ENCODE measurements at regions not wholly inside any gene's neighbourhood (a gene's known extent, or its start where the extent isn't known, plus 50 kb on each side); places are given as distances from the start of the nearest gene placed in this dataset.

GRCh38 chr3:137097386-137097785 is 139.6 kb downstream of the IL20RB start:
- no peak for DNase-seq
- H3K9me3 ChIP-seq (ENCODE audit: severe bottlenecking), result no peaks in the 10 kb centered on the region
- no peaks in the 10 kb centered on the region for H3K27me3 ChIP-seq (ENCODE audit: insufficient read depth, low read depth, severe bottlenecking)
- no peak for TF ChIP-seq CTCF (IDR thresholded peaks at IDR 0.05; ENCODE audit: low read depth, low read length)
- no peak overlapping the region for H3K4me3 ChIP-seq (ENCODE audit: low read depth, low read length)
- H3K27ac ChIP-seq, result no peak overlapping the region
- H3K36me3 ChIP-seq, result no peaks in the 10 kb centered on the region

- Histone ChIP-seq H3K36me3 (no peaks in the 10 kb centered on the region), H3K4me3 (ENCODE audit: low read depth, low read length) (no peak overlapping the region), H3K27ac (no peak overlapping the region), H3K27me3 (ENCODE audit: insufficient read depth, low read depth, severe bottlenecking) (no peaks in the 10 kb centered on the region), H3K9me3 (ENCODE audit: severe bottlenecking) (no peaks in the 10 kb centered on the region)
- TF ChIP-seq CTCF (IDR thresholded peaks at IDR 0.05; ENCODE audit: low read depth, low read length), result no peak
- no peak for DNase-seq
Measured at GRCh38 chr3:137097852-137098251, 140.1 kb downstream of the IL20RB start.

GRCh38 chr3:137099364-137100219 is 141.8 kb downstream of the IL20RB start:
- Histone ChIP-seq H3K9me3 (ENCODE audit: severe bottlenecking) (no peaks in the 10 kb centered on the region), H3K27ac (no peak overlapping the region), H3K36me3 (no peaks in the 10 kb centered on the region), H3K27me3 (ENCODE audit: insufficient read depth, low read depth, severe bottlenecking) (no peaks in the 10 kb centered on the region), H3K4me3 (ENCODE audit: low read depth, low read length) (no peak overlapping the region)
- TF ChIP-seq CTCF (IDR thresholded peaks at IDR 0.05; ENCODE audit: low read depth, low read length), result no peak
- no peak for DNase-seq

DNA sequence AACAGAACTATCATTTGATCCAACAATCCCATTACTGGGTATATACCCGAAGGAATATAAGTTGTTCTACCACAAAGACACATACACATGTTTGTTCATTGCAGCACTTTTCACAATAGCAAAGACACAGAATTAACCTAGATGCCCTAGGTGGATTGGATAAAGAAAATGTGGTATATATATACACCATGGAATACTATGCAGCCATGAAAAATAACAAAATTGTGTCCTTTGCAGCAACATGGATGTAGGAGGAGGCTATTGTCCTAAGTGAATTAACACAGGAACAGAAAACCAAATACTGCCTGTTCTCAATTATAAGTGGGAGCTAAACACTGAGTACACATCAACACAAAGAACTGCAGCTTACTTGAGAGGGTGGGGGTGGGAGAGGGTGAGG is 142.5 kb downstream of the IL20RB start:
- H3K27me3 ChIP-seq (ENCODE audit: insufficient read depth, low read depth, severe bottlenecking), result no peaks in the 10 kb centered on the region
- H3K9me3 ChIP-seq (ENCODE audit: severe bottlenecking), result no peaks in the 10 kb centered on the region
- H3K36me3 ChIP-seq, result no peaks in the 10 kb centered on the region
- H3K27ac ChIP-seq, result no peak overlapping the region
- DNase-seq, result no peak
- no peak for TF ChIP-seq CTCF (IDR thresholded peaks at IDR 0.05; ENCODE audit: low read depth, low read length)
- H3K4me3 ChIP-seq (ENCODE audit: low read depth, low read length), result no peak overlapping the region

DNA sequence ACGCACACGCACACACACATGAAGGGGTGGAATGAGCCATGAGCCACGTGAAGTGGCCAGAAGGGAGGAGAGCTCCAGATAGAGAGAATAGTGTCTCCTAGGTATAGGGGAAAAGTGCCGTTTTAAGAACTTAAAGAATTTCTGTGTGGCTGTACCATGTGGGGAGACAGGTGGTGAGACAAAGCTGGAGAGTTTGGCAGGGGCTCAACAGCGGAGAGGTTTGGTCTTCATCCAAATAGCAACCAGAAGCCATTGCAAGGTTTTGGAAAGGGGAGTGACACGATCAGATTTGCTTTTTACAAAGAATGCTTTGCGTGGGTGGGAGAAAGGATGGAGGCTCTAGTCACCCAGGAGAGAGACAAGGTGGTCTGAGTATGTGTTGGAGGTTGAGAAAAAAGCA is 146.0 kb downstream of the IL20RB start:
- TF ChIP-seq CTCF (IDR thresholded peaks at IDR 0.05; ENCODE audit: low read depth, low read length), result no peak
- no peak for DNase-seq

More for the DNA sequence above, 146.0 kb downstream of the IL20RB start:
- Histone ChIP-seq H3K9me3 (ENCODE audit: severe bottlenecking) (no peaks in the 10 kb centered on the region), H3K36me3 (no peaks in the 10 kb centered on the region), H3K4me3 (ENCODE audit: low read depth, low read length) (no peak overlapping the region), H3K27ac (no peak overlapping the region), H3K27me3 (ENCODE audit: insufficient read depth, low read depth, severe bottlenecking) (no peaks in the 10 kb centered on the region)
